ENCODE measurements at regions not wholly inside any gene's neighbourhood (a gene's known extent, or its start where the extent isn't known, plus 50 kb on each side); places are given as distances from the start of the nearest gene placed in this dataset.
"Not testable (repeated sequence)": the region's sequence is repeated elsewhere in the genome, so short reads cannot be mapped to it uniquely, and the experiment has no call there.

- no peak for DNase-seq (ENCODE audit: low read depth in 2 of 2)
Observed at GRCh38 chr14:55897031-55897430, 221.2 kb upstream of the PELI2 start.

GRCh38 chr14:55898938-55899337 lies 219.3 kb upstream of the PELI2 start:
- no peak for DNase-seq (ENCODE audit: low read depth in 2 of 2)

GRCh38 chr14:55899531-55899930 lies 218.7 kb upstream of the PELI2 start:
- no peak for DNase-seq (ENCODE audit: low read depth in 2 of 2)

- DNase-seq (ENCODE audit: low read depth in 2 of 2): no peak
Observed at GRCh38 chr14:55900749-55901148, 217.5 kb upstream of the PELI2 start.

- DNase-seq (ENCODE audit: low read depth in 2 of 2): no peak
Observed at GRCh38 chr14:55901291-55901690, 216.9 kb upstream of the PELI2 start.

- DNase-seq (ENCODE audit: low read depth in 2 of 2): no peak
Observed at GRCh38 chr14:55902241-55902640, 216.0 kb upstream of the PELI2 start.

- DNase-seq (ENCODE audit: low read depth in 2 of 2): no peak
Observed at GRCh38 chr14:55904086-55904485, 214.1 kb upstream of the PELI2 start.

GRCh38 chr14:55908106-55908505 lies 210.1 kb upstream of the PELI2 start:
- no peak for DNase-seq (ENCODE audit: low read depth in 2 of 2)

- no peak for DNase-seq (ENCODE audit: low read depth in 2 of 2)
Observed at GRCh38 chr14:55909879-55910278, 208.3 kb upstream of the PELI2 start.

- no peak for DNase-seq (ENCODE audit: low read depth in 2 of 2)
Observed at GRCh38 chr14:55910601-55911243, 207.5 kb upstream of the PELI2 start.

- DNase-seq (ENCODE audit: low read depth in 2 of 2): no peak
Observed at GRCh38 chr14:55911776-55912175, 206.4 kb upstream of the PELI2 start.

GRCh38 chr14:55912344-55912743 lies 205.9 kb upstream of the PELI2 start:
- DNase-seq (ENCODE audit: low read depth in 2 of 2): no peak

GRCh38 chr14:55913324-55914025 lies 204.7 kb upstream of the PELI2 start:
- no peak for DNase-seq (ENCODE audit: low read depth in 2 of 2)

GRCh38 chr14:55914771-55915170 lies 203.4 kb upstream of the PELI2 start:
- no peak for DNase-seq (ENCODE audit: low read depth in 2 of 2)

GRCh38 chr14:55915456-55915855 lies 202.8 kb upstream of the PELI2 start:
- no peak for DNase-seq (ENCODE audit: low read depth in 2 of 2)

GRCh38 chr14:55919800-55920199 lies 198.4 kb upstream of the PELI2 start:
- not testable (repeated sequence) for DNase-seq (ENCODE audit: low read depth in 2 of 2)

GRCh38 chr14:55921511-55921910 lies 196.7 kb upstream of the PELI2 start:
- DNase-seq (ENCODE audit: low read depth in 2 of 2): no peak

GRCh38 chr14:55926007-55926406 lies 192.2 kb upstream of the PELI2 start:
- no peak for DNase-seq (ENCODE audit: low read depth in 2 of 2)

- DNase-seq (ENCODE audit: low read depth in 2 of 2): no peak
Observed at GRCh38 chr14:55927028-55927427, 191.2 kb upstream of the PELI2 start.

- DNase-seq (ENCODE audit: low read depth in 2 of 2): no peak
Observed at GRCh38 chr14:55928276-55928675, 189.9 kb upstream of the PELI2 start.

- DNase-seq (ENCODE audit: low read depth in 2 of 2): no peak
Observed at GRCh38 chr14:55929136-55929535, 189.1 kb upstream of the PELI2 start.

GRCh38 chr14:55930016-55930784 lies 188.0 kb upstream of the PELI2 start:
- no peak for DNase-seq (ENCODE audit: low read depth in 2 of 2)

GRCh38 chr14:55936691-55937090 lies 181.5 kb upstream of the PELI2 start:
- DNase-seq (ENCODE audit: low read depth in 2 of 2): no peak

All from stimulated activated CD8-positive, alpha-beta memory T cell treated with anti-CD3 and anti-CD28 coated beads, Interleukin-15, amount 100 ng/mL, for 4 hours (primary cell).